NCI-H2227 treated with DMSO at 0.1 percent for 48 hours (cell line): ENCODE measurements at regions not wholly inside any gene's neighbourhood (a gene's known extent, or its start where the extent isn't known, plus 50 kb on each side); places are given as distances from the start of the nearest gene placed in this dataset.

Experiments
- DNase-seq: peaks from one replicate; lab custom pipeline; 2025; lab: John Stamatoyannopoulos, UW

- DNase-seq = no peak
Measured at GRCh38 chr15:92224843-92225242, 168.8 kb upstream of the ST8SIA2 start.

GRCh38 chr15:92226020-92226612 is 167.6 kb upstream of the ST8SIA2 start:
- no peak for DNase-seq

DNA sequence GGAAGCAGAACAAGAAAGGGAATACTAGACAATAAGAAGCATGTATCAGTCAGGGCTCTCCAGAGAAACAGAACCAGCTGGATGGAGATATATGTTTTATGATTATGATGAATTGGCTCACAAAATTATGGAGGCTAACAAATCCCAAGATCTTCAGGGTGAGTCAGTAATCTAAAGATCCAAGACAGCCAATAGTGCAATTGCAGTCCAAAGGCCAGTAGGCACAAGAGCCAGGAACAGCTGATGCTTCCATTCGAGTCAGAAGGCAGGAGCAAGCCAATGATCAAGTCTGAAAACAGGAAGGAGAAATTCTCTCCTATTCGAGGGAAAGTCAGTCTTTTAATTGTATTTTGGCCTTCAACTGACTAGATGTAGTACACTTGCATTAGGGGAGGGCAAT is 164.9 kb upstream of the ST8SIA2 start:
- DNase-seq = no peak

- DNase-seq = no peak
Measured at GRCh38 chr15:92231461-92231860, 162.2 kb upstream of the ST8SIA2 start.

DNA sequence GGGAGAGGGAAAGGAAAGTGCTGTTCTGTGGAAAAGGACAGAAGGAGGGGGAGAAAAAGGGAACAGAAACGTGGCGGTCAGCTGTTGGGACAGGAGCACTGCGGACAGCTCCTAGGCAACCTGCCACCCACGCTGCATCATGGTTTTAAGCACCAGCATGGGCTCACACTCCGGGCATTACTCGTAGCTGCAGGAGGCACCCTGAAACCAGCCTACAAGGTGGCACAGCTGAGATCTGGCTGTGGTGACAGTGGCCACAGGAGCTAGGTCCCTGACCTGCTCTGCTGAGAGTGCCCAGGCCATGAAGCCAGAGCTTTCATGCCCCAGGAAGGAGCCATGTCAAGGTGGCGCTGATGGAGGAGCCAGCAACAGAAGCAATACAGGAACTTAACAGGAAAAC is 161.4 kb upstream of the ST8SIA2 start:
- no peak for DNase-seq

- DNase-seq = no peak
Measured at GRCh38 chr15:92232876-92233275, 160.8 kb upstream of the ST8SIA2 start.

GRCh38 chr15:92243227-92243626 is 150.5 kb upstream of the ST8SIA2 start:
- no peak for DNase-seq

DNA sequence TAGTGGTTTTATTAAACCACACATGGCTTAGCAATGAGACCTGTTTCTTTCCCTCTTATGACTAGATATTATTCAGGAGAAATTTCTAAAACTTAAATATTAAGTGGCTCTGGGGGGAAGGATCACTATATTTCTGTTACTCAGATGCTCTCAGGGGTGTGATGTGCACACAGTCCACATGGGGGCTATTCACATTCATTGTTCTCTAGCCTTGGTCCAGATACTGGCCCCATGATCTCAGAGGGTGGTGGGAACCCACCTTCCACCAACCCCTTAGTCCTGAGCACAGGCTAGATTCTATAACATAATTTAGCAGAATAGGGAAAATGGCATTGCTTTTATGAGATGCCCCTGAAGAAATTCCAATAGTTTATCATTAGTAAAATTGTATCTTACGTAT is 149.0 kb upstream of the ST8SIA2 start:
- DNase-seq = no peak

GRCh38 chr15:92247649-92248242 is 145.9 kb upstream of the ST8SIA2 start:
- DNase-seq = no peak

- DNase-seq = no peak
Measured at GRCh38 chr15:92266796-92267685, 126.6 kb upstream of the ST8SIA2 start.

GRCh38 chr15:92268900-92269299 is 124.8 kb upstream of the ST8SIA2 start:
- DNase-seq = no peak

GRCh38 chr15:92271179-92271578 is 122.5 kb upstream of the ST8SIA2 start:
- DNase-seq = no peak

GRCh38 chr15:92272106-92272505 is 121.6 kb upstream of the ST8SIA2 start:
- DNase-seq = no peak

GRCh38 chr15:92273286-92273685 is 120.4 kb upstream of the ST8SIA2 start:
- DNase-seq = no peak

- DNase-seq = no peak
Measured at GRCh38 chr15:92273723-92274122, 120.0 kb upstream of the ST8SIA2 start.

DNA sequence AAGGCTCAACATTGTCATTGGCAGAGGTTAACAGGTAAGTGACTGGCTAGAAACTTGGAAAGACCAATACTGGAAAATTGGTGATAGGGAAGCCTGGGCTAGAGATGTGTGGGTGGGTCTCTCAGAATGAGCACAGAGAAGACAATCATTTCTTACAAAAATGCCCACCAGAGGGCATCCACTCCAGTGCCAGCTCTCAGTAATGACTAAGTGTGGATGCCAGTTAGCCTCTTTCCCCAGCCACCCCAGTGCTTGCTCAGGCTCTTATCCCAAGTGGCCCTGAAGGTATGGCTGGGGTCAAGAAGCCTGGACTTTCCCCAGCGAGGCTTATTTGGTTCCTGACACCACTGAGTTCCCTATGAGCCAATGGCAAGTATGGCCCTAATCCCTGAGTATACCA is 115.9 kb upstream of the ST8SIA2 start:
- DNase-seq = peak; percentile 3

DNA sequence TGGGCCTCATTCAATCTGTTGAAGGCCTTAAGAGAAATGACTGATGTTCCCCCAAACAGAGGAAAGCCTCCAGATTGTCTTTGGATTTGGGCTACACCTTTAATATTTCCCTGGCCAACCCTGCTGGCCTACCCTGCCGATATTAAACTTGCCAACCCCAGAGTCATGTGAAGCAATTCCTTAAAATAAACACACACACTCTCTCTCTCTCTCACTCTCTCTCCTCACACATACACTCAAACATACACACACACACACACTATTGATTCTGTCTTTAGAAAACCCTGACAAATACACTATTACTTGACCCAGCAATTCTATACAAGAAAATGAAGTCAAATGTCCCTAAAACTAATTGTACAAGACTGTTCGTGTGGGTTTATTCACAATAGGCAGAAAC is 109.9 kb upstream of the ST8SIA2 start:
- no peak for DNase-seq

DNA sequence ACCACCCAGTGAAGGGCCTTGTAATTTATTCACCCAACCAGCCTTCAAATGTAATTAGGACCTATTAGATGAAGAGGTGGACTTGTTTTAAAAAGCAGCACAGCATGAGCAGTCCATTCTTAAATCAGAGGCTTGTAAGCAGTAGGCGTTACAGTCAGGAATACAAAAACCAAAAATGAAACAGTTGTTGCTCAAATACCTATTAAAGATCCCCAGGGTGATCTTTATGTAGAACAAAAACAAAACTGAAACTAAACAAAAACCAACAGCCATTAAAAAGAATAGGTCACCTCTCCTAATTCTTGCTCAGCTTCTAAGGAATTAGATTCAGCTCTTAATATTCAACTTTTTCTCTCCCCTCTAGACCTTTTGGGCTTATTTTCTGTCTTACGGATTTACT is 104.9 kb upstream of the ST8SIA2 start:
- no peak for DNase-seq

DNA sequence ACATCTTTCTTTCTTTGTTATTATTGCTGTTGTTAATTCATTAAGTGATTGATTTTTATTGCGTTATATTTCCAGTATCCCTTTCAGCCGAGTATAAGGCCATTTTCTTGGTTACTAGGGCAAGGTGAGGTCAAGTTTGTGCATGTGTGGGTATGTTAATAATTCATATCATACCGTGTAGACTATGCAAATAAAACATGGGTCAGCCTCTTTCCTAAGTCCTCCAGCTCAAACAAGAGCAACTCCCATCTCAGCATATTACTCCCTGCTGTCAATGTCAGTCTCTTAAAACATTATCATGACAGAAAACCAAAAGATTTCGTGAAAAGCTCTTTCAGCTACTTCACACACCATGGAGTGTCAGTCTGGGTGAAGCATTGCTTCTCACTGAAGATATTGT is 103.9 kb upstream of the ST8SIA2 start:
- DNase-seq = no peak

GRCh38 chr15:92290359-92290992 is 103.2 kb upstream of the ST8SIA2 start:
- no peak for DNase-seq

GRCh38 chr15:92291900-92292299 is 101.8 kb upstream of the ST8SIA2 start:
- no peak for DNase-seq

- no peak for DNase-seq
Measured at GRCh38 chr15:92294759-92295158, 98.9 kb upstream of the ST8SIA2 start.
